RWPE1 (cell line): ENCODE measurements at regions not wholly inside any gene's neighbourhood (a gene's known extent, or its start where the extent isn't known, plus 50 kb on each side); places are given as distances from the start of the nearest gene placed in this dataset.

Experiments used
- CTCF ChIA-PET: fragments of 350-600 bp; sonication (Branson Sonifier 250); formaldehyde crosslinking; extraction: SDS; loops from one replicate; lab custom pipeline; 2021; lab: Yijun Ruan, JAX
- POLR2A ChIA-PET: fragments of 400-600 bp; formaldehyde crosslinking; extraction: SDS; loops from one replicate; lab custom pipeline; 2020; ENCODE audit warnings: antibody characterized with exemption; ENCODE audit not compliant: low non-redundant PET; lab: Yijun Ruan, JAX
- DNase-seq: peaks from one replicate; pipeline ENCODE4 v3.0.0; 2012; ENCODE audit warnings: low spot score
- H3K27ac ChIP-seq: fragments of 450-650 bp; 2 replicates; pipeline ENCODE4 v1.5.1; 2017
- CTCF ChIP-seq: fragments of 450-650 bp; conservative IDR thresholded peaks from 2 replicates; pipeline ENCODE4 v1.5.1; 2017; ENCODE audit warnings: low read depth, mild to moderate bottlenecking

- no peak overlapping the region for H3K27ac ChIP-seq
- POLR2A ChIA-PET = no interaction called here
- TF ChIP-seq CTCF = no peak
- CTCF ChIA-PET = no interaction called here
- no peak for DNase-seq
These were observed 194.1 kb upstream of the PLEKHA5 start for GRCh38 chr12:18935371-18935965.

- TF ChIP-seq CTCF = no peak
- H3K27ac ChIP-seq = no peak overlapping the region
- CTCF ChIA-PET = interaction anchor here (0.6 to 0.9 kb wide), 2 partner anchors 17 to 89 kb away, joined by 3 read pairs; no protein-coding TSS in a partner anchor
- no peak for DNase-seq
- POLR2A ChIA-PET = no interaction called here
These were observed 190.5 kb upstream of the PLEKHA5 start for GRCh38 chr12:18939051-18939450.

GRCh38 chr12:18942669-18943068, 186.9 kb upstream of the PLEKHA5 start:
- no peak for TF ChIP-seq CTCF
- POLR2A ChIA-PET = no interaction called here

GRCh38 chr12:18943200-18943599, 186.3 kb upstream of the PLEKHA5 start:
- CTCF ChIA-PET = no interaction called here
- POLR2A ChIA-PET = no interaction called here
- H3K27ac ChIP-seq = no peak overlapping the region
- DNase-seq = no peak
- no peak for TF ChIP-seq CTCF

More at GRCh38 chr12:18942669-18943068, 186.9 kb upstream of the PLEKHA5 start:
- CTCF ChIA-PET = no interaction called here
- no peak for DNase-seq
- H3K27ac ChIP-seq = no peak overlapping the region

- ChIA-PET CTCF (no interaction called here), POLR2A (no interaction called here)
- no peak for TF ChIP-seq CTCF
- DNase-seq = no peak
- H3K27ac ChIP-seq = no peak overlapping the region
These were observed 183.4 kb upstream of the PLEKHA5 start for GRCh38 chr12:18946106-18946505.

GRCh38 chr12:18951218-18951617, 178.3 kb upstream of the PLEKHA5 start:
- DNase-seq = no peak
- POLR2A ChIA-PET = no interaction called here
- H3K27ac ChIP-seq = no peak overlapping the region
- TF ChIP-seq CTCF = no peak
- CTCF ChIA-PET = no interaction called here

GRCh38 chr12:18953505-18953904, 176.0 kb upstream of the PLEKHA5 start:
- no peak for TF ChIP-seq CTCF
- no peak for DNase-seq
- ChIA-PET POLR2A (no interaction called here), CTCF (interaction anchor here (0.6 kb wide), 1 partner anchor 1596 kb away, joined by 3 read pairs; no protein-coding TSS in a partner anchor)
- no peak overlapping the region for H3K27ac ChIP-seq
